NCI-H82 (cell line): ENCODE measurements at regions not wholly inside any gene's neighbourhood (a gene's known extent, or its start where the extent isn't known, plus 50 kb on each side); places are given as distances from the start of the nearest gene placed in this dataset.

ENCODE experiments used
- DNase-seq: peaks from one replicate; lab custom pipeline; 2025; lab: John Stamatoyannopoulos, UW

DNA sequence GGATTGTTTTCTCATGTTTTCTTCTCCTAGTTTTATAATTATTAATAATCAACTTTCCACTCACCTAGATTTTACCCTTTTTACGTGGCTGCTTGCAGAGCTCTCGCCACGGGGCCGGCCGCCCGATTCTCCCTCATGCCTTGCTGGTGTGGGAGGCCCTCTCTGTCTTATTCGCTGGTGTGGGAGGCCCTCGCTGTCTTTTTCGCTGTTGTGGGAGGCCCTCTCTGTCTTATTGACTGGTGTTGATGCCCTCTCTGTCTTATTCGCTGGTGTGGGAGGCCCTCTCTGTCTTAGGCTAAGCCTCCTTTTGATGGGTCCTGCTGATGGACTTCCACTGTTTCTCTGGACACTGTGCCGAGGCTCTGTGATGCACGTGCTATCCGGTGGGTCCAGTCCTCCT, 161.3 kb upstream of the IRX2 start:
- no peak for DNase-seq

DNA sequence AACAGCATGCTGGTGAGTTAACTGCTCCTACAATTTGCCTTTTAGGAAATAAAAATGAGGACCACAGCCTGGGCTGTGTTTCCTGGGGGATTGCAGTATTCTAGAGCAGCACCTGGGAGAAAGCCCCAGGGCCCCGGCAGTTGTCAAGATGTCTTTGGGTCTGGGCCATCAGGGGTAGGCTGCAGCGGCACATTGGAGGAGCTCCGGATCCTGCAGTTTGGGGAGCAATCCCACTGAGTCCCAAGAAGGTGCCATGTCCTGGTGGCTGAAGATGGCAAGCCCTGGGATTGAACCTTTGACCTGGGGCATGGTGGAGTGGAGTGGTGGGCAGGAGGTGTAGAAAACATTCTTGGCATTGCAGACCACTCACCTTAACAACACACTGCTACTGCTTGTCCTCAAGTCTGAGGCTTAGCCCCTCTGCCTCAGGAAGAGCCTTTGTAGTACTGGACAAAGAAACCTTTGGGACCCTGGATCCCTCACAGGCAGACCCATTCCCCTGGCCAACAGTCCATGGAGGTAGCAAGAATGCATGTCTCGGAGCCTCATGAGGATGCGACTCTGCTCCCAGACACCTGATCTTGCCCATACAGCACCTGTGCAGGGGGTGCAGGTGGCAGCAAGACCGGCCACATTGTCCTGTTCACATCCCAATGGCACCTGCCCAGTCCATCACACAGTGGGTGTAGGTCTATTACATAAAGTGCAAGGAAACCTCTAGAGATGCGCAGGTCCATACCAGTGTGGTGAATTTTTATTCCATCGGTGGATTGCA, 159.1 kb upstream of the IRX2 start:
- no peak for DNase-seq

DNA sequence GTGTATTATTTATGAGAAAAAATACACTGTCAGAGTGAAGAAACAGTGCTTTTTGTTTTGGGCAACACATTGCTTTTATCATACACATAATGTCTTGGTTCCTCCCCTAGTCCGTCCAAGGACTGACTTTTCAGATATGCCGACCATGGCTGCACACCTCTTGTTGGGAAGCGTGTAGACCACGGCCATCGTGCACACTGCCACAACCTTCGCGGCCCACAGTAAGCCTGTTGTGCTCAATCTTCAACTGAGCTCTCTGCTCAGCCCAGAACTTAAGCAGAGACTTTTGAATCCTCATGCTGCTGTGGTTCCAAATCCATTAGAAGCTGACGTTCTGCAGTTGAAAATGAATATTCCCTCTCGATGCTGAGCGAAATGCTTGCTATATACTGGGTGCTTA, 157.6 kb upstream of the IRX2 start:
- DNase-seq, result no peak

DNA sequence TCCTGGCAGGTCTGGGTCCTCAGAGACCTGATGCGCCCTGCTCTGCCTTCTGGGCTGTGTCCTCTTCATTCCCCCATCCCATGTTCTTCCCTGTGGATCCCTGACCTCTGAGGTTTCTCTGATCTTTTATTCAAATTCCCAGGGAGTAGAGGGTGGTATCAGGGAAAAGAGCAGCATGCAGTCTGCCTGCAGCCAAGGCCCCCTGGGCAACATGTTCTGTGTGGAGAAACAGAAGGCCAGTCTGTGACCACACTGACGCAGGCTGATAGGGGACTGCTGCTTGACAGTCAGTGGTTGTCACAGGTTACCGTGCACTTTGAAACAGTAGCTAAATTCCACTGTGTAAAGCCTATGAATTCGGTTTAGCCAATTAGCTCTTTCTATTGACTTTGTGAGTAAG, 156.6 kb upstream of the IRX2 start:
- no peak for DNase-seq

DNA sequence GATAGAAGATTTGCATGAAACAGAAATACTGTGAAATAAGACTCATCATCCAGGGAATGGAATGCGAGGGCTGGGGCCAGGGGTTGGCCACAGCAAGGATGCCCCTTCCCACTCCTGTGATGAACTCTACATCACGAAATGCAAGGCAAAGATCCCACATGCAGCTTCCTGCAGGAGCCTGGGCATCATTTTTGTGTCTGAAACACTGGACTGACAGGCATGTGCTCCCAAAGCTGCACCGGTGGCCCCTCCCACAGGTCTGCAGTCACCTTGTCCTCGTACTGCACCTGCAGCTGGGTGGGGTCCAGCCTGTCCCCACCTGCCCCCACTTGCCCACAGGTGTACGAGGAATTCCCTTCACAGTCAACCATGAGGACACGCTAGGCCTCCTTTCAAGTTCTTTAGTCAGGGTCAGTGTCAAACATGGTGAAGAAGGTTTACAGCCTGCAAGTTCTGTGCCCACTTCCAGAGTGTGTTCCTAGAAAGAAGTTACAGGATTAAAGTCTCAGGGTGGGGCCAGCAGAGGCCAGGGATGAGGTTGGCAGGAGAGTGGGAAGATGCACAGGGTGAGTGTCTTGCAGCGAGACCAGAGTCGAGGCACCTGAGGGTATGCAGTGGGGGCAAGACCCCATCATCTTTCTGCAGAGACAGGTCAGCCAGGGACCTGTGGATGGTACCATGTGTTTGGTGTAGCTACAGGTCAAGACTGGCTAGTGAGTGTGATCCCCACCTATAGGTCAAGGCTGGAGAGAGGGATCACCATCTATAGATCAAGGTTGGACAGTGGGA, 155.0 kb upstream of the IRX2 start:
- no peak for DNase-seq

DNA sequence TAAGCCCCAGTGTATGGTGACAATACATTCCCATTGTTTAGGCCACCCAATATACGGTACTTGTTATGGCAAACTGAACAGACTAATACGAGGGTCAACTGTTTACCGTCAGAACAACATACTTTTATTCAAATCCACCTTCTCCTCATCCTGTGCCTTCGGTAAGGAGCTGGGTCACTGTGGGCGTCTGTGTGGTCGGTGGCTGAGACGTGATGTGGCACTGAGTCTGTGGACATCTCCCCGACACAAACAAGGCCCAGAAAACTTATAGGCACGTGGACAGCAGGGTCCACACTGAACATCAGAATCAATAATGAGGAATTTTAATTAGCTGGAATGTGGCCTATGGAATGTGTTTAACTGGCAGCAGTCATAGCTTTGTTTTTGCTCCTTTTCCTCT, 154.3 kb upstream of the IRX2 start:
- DNase-seq, result no peak

DNA sequence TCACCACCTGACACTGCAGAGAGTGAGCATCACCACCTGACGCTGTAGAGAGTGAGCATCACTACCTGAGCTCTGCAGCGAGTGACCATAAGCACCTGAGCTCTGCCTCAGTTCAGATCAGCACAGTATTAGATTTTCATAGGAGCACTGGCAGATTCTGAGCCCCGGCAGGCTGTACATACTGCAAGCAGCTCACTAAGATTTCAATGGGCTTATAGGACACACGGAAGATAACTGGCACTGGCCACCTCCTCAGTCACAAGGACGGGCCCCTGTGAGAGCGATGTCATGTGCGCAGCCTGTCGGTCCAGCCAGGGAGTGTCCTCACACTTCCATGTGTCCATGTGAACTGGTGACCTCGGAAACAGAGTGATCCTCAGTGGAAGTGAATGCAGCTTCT, 153.5 kb upstream of the IRX2 start:
- no peak for DNase-seq

DNA sequence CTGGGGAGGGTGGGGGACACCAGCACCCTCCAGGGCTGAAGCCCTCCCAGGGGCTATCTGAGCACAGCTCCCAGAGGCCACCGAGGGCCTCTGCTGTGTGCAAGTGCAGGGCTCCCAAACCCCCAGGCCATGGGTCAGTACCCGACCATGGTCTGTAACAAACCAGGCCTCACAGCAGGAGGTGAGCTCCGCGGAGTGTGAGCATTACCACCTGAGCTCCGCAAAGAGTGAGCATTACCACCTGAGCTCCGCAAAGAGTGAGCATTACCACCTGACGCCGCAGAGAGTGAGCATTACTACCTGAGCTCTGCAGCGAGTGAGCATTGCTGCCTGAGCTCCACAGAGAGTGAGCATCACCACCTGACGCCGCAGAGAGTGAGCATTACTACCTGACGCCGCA, 152.9 kb upstream of the IRX2 start:
- no peak for DNase-seq

DNA sequence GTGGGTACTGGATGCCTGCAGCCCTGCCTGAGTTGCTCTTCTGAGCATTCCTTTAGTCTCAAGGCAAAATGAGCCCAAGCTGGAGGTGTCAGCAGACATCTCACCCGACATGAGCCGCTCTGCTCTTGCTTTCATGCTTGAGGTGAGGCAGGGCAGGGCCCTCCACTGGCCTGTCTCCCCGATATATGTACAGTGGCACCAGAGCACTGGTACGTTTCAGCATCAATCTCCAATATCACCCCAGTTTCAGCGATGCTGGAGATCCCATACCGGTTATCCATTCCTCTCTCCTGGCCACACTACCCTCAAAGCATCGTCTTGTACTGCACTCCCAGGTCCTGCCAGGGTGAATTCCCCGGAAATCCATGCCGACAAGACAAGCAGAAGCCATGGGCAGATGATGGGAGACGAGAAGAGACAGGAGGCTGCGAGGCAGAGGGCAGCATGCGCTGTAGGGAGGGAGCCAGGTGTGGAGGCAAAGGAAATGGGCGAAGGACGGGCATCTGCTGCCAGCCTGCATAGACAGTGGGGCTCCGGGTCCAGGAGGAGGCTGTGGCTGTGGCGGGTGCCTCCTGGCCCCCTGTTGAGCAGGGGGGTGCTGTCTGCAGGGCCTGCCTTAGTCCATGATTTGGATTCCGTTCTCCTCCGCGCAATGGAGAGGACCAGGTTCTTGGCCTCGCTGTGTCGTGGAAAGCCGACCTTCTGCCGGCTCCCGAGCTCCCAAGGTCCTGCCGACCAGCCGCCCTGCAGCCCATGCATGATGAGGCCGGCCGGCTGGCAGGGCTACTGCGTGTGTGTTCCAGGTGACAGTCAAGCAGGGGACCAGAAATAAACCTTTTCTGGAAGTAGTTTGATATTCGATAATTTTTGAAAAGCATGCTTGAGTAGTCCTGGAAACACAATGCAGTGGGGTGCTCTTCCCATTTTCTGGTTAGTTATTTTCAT, 152.2 kb upstream of the IRX2 start:
- DNase-seq, result no peak

DNA sequence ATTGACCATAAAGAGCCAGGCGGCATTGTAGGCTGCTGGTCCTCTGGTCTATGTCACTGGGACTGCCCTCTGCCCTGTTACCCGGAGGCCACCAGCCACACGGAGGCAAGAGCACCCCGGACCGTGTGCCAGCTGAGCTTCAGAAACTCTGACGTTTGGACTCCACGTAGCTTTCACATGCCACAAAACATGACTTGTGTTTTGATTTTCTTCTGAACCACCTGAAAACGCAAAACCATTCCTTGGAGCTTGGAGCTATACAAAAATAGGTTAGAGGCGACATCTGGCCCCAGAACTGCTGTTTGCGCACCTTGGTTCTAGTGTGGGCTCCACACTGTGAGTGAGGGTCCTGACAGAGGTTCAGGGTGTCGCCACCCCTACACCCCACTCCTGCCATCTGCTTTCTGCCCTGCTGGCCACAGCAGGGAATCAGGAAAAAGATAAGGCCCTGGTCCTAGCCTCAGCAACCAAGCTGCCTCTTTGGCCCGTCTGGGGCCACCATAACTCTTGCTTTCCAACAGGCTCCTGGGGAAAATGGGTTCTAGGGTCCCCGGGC, 151.3 kb upstream of the IRX2 start:
- DNase-seq, result no peak

DNA sequence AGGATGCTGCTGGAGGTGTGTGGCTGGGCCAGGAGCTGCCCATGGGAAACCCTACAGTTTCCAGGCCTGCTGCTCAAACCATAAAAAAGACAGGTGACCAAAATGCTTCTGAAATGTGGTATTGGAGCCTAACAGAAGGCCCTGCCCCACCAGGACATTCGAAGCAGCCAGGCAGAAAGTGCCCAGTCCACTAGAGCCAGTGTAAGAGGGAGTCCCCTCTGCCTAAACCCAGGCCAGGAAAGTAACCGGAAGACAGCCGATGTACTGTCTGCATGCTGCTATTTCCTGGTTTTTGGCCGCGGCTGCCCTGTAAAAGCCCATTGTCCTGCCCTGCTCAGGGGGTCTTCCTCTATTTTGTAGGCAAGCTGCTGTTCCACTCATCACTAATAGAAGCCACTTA, 150.7 kb upstream of the IRX2 start:
- DNase-seq, result no peak

DNA sequence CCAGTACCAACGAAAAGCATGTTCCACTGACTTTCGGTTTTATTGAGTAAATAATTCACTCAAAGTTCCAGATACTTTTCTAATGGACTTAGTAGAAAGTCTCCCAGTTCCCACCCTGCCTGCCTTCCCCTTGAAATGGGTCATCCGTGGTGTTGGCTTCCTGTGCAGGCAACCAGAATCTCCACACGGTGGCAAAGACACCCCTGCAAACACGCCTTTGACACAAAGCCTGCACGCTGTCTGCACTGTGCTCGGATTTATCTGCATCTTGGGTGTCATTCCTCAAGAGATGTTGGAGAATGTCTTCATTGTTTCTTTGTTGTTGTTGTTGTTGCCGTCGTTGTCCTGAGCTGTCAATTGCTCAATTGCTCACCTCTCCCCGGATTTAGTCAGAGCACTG, 150.0 kb upstream of the IRX2 start:
- no peak for DNase-seq

DNA sequence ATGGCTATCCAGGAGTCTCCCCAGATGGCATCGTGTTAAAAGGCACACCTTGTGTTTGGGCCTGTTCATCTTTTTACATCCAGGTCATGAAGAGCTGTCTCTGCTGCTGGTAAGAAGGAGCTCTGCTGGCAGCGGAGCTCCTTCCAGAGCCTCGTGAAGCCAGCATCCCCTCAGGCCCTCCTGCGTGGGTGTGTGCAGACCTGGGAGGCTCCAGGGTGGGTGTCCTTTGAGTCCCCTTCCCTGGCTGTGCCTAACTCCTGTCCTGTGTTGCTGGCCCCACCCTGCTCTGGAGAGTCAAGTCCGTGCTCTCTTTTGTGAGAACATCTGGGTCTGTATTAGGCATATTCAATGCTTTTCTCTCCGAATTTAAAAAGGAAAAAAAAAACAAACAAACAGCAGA, 149.6 kb upstream of the IRX2 start:
- DNase-seq, result no peak

DNA sequence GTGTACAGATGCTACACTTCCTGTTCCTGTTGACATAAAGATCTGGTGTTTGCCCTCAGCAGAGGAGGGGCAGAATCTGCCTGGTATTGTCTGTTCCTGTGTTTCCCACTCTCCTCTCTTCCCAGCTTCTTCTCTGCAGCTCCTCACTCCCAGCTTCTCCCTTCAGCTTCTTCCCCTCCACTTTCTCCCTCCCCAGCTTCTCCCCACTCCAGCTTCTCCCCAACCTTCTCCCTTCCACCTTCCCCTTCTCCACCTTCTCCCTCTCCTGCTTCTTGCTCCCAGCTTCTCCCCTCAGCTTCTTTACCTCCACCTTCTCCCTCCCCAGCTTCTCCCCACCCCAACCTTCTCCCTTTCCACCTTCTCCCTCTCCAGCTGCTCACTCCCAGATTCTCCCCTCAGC, 148.9 kb upstream of the IRX2 start:
- no peak for DNase-seq

DNA sequence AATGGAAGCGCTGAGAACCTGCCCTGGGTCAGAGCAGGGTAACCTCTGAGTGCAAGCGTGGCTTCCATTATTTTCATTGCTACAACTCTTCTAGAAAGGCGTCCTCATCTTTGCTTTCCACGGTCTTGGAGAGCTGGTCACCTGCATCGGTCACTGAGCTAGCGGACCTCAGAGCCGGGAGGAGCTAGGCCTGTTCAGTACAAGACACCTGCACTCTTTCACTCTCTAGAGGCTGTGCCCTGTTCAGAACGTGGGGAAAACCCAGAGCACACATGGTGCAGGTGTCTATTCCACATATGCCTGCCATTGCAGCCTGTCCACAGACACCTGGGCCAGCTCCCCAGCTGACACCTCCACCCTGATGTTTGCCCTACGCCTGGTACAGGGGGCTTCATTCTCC, 147.8 kb upstream of the IRX2 start:
- DNase-seq, result no peak

DNA sequence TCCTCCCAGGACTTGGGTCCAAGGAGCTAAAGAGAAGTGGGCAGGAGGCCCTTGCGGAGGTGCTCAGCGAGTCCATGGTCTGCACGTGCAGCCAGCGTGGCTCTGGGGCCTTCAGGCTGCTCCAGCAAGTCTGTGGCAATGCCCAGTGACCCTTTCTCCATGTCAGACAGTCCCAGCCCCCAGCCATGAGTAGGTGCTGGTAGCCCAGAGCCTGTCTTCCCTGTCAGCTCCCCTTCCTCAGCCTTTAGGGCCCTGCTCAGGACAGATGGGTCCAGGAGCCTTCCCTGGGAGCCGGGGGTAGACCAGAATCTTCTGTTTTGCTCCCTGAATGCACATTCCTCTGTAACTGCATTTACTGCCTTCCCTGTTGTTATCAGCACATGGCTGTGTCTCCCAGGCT, 147.2 kb upstream of the IRX2 start:
- DNase-seq, result no peak

DNA sequence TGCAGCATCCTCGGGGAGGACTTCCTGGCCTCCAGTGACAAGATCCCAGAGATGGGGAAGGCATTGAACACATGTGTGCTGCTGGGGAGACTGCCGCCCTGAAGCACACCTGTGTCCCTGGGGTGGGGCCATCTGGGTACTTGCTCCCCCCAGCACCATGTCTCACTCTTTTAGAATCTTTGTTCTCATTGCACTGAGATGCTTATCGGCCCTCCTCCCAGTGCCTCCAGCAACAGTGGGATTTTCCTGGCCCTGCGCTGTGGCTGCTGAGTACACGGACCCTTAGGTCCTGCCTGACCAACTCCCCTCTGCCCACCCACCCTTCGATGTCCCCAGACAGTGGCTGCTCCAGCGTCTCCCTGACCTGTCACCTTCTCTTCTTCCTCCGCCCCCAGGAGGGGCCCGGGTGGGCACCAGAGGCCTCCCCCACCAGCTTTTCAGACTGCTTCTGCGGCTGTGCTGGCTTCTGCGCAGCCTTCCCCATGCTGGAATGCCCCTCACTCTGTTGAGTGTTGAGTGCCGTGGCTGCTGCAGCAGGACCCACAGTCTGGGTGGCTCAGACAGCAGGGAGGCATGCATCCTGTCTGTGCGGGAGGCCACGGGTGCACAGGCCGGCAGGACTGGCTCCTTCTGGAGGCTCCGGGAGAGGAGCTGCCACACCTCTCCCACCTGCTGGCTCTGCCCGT, 145.9 kb upstream of the IRX2 start:
- DNase-seq, result no peak

DNA sequence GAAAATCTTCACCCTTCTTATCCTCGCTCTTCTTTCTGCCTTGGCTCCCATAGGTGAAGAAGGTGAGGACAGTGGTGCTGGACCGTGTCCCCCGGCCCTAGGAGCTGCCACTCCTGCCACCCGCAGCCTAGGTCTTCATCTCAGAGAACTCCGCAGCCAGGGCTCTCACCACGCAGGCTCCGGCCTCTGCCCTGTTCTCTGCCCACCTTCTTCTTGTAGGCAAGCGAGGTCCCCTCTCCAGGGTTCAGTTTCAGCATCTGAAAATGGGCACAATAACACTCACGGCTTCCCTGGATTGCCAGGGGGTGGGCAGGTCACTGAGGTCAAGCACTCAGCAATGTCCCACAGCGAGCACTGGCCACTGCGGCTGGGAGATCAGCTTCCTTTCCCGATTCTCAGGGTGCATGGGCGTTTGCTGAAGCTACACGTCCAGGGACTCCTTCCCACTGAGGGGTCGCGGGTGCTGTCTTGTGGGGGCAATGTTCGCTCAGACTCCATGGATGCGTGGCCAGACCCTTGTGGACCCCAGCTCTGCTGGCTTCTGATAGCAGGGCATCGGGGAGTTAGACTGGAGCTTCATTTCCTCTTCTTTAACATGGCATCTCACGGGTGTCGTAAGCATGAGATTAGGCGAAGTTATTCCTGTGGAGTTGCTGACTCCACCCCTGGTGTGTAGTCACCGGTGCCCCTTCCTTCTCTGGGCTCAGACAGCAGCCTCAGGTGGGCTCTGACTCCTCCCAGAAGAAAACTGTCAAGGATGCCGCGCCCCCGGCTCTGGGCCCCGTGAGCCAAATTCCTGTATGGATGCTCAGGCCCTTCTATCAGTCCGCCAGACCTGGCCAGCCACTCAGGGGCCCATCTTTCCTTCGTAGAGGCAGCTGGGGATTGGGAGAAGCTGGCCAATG, 145.1 kb upstream of the IRX2 start:
- no peak for DNase-seq

DNA sequence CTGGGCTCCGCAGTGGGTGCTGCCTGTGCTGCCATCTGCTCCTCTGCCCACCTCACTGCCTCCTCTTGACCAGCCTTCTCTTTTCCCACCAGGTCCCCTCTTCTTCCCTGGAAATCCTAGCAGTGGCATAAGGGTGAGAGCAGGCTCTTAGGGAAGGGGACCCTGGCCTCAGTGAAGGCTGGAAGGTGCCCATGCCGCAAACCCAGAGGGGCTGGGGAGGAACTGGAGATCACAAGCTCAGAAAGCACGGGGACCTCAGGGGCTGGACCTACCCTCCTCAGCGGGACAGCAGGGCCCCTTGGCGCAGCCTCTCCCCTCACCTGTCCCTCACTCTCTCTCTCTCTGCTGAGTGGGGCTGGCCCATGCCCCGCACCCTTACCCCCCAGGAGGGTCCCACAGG, 144.4 kb upstream of the IRX2 start:
- DNase-seq, result no peak

DNA sequence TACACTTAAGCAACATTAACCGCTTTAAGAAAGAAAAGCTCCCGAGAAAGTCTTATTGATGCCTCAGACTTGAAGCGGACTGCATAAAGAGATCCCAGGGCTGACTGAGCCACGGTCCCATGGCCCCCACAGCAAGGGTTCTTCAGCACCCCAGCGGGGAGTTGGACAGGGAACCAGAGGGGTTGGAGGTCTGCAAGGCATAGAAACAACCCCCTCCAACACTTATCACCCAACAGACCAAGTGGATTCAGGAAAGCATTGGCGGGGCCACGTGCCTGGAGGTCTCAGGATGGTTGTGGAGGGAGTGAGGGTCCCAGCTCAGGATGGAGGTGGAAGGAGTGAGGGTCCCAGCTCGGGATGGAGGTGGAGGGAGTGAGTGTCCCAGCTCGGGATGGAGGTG, 143.7 kb upstream of the IRX2 start:
- peak; percentile 6 for DNase-seq

DNA sequence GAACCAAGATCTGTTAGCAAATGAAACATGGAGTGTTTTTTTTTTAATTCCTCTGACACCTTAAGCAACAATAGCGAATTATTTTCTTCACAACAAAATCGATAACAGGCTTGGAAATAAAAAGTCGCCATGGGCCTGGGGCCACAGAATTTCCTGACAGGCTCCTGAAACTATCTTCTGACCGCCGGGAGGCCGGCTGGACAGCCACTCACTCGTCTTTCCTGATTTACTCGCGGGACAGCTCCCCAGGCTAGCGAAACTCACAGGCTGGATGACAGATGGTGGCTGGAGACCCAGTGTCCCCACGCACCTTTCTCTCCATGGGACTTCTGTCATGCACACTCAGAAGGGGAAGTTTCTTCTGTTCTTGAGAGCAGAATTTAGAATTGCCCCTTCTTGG, 143.3 kb upstream of the IRX2 start:
- DNase-seq, result no peak
